ENCODE measurements at regions not wholly inside any gene's neighbourhood (a gene's known extent, or its start where the extent isn't known, plus 50 kb on each side); places are given as distances from the start of the nearest gene placed in this dataset.

DNA sequence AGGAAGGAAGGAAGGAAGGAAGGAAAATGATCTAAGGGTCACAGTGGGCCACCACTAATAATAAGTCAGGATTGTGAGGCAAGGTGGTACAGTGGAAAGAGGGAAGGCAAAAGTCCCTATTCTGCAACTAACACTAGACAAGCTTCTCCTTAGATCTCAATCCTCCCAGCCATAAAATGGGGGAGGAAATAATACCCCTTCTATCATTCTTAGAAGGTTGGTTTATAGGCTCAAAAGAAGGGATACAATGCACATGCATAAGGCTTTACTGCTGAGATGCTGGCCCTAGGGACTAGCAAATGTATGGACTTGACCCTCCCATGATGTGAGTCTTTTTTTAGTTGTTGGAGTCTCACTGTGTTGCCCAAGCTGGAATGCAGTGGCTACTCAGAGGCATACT is 167.7 kb upstream of the ZNF507 start:
- no peaks in the 10 kb centered on the region for H3K4me1 Mint-ChIP-seq (ENCODE audit: low read depth, unreplicated experiment)
- FAIRE-seq (no peak), DNase-seq (ENCODE audit: low read depth) (no peak)
- TF ChIP-seq EZH2 (IDR thresholded peaks at IDR 0.05; ENCODE audit: insufficient read depth, low read length), result no peak
- TF ChIP-seq, protein P1, sequence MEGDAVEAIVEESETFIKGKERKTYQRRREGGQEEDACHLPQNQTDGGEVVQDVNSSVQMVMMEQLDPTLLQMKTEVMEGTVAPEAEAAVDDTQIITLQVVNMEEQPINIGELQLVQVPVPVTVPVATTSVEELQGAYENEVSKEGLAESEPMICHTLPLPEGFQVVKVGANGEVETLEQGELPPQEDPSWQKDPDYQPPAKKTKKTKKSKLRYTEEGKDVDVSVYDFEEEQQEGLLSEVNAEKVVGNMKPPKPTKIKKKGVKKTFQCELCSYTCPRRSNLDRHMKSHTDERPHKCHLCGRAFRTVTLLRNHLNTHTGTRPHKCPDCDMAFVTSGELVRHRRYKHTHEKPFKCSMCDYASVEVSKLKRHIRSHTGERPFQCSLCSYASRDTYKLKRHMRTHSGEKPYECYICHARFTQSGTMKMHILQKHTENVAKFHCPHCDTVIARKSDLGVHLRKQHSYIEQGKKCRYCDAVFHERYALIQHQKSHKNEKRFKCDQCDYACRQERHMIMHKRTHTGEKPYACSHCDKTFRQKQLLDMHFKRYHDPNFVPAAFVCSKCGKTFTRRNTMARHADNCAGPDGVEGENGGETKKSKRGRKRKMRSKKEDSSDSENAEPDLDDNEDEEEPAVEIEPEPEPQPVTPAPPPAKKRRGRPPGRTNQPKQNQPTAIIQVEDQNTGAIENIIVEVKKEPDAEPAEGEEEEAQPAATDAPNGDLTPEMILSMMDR (IDR thresholded peaks at IDR 0.05; ENCODE audit: insufficient read depth, low read depth, low read length), result no peak
- no peak overlapping the region for H3K27ac ChIP-seq (ENCODE audit: low read depth, low read length)
- H3K9ac ChIP-seq (ENCODE audit: low read length), result no peak overlapping the region
- no peaks in the 10 kb centered on the region for H4K20me1 ChIP-seq (ENCODE audit: insufficient read depth, low read length)
- H2AFZ ChIP-seq (ENCODE audit: low read depth, low read length), result no peak overlapping the region
- H3K4me3 ChIP-seq (ENCODE audit: insufficient read depth, low read depth, low read length), result no peak overlapping the region
- no peak overlapping the region for H3K4me2 ChIP-seq (ENCODE audit: low read length)
- peaks cover 3% of the 10 kb centered on the region for H3K9me3 Mint-ChIP-seq (ENCODE audit: unreplicated experiment)
- H3K27ac Mint-ChIP-seq (ENCODE audit: unreplicated experiment), result no peak overlapping the region
- no peaks in the 10 kb centered on the region for H3K36me3 ChIP-seq (ENCODE audit: insufficient read depth, low read length)
- H3K27me3 Mint-ChIP-seq (ENCODE audit: low read depth, unreplicated experiment), result peaks cover 36% of the 10 kb centered on the region
- no peak overlapping the region for H3K4me3 Mint-ChIP-seq (ENCODE audit: unreplicated experiment)
- no peaks in the 10 kb centered on the region for H3K79me2 ChIP-seq (ENCODE audit: insufficient read depth, low read length)
- no peaks in the 10 kb centered on the region for H3K36me3 Mint-ChIP-seq (ENCODE audit: low read depth, unreplicated experiment)
- no peaks in the 10 kb centered on the region for H3K27me3 ChIP-seq (ENCODE audit: insufficient read depth, low read length)
- no peaks in the 10 kb centered on the region for H3K9me3 ChIP-seq (ENCODE audit: insufficient read depth, low read depth, low read length)
- no peaks in the 10 kb centered on the region for H3K4me1 ChIP-seq (ENCODE audit: insufficient read depth, low read length)

DNA sequence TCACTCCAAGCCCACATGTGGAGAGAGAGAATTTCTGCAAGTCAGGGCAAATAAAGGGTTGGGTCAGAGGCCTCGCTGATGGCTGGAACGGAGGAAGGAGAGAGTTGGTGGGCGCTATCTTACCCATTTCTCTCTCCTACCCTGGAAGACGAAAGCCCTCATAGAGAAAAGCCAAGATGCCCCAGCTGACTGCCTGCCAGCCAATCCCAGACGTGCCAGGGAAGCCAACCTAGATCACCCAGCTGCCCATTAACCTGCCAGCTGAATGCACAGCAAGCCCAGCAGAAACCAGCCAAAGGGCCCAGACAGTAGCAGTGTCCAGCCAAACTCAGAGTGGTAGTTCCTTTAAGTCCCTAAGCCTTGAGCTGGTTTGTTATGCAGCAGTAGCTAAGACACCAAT is 167.0 kb upstream of the ZNF507 start:
- Histone ChIP-seq H3K4me2 (ENCODE audit: low read length) (no peak overlapping the region), H3K9me3 (ENCODE audit: insufficient read depth, low read depth, low read length) (peaks cover 4% of the 10 kb centered on the region), H3K27me3 (ENCODE audit: insufficient read depth, low read length) (no peaks in the 10 kb centered on the region), H3K4me1 (ENCODE audit: insufficient read depth, low read length) (no peaks in the 10 kb centered on the region), H3K4me3 (ENCODE audit: insufficient read depth, low read depth, low read length) (no peak overlapping the region), H3K27ac (ENCODE audit: low read depth, low read length) (no peak overlapping the region), H3K9ac (ENCODE audit: low read length) (no peak overlapping the region), H3K79me2 (ENCODE audit: insufficient read depth, low read length) (no peaks in the 10 kb centered on the region), H3K36me3 (ENCODE audit: insufficient read depth, low read length) (no peaks in the 10 kb centered on the region), H4K20me1 (ENCODE audit: insufficient read depth, low read length) (no peaks in the 10 kb centered on the region), H2AFZ (ENCODE audit: low read depth, low read length) (no peak overlapping the region)
- FAIRE-seq (no peak), DNase-seq (ENCODE audit: low read depth) (no peak)
- Mint-ChIP-seq H3K9me3 (ENCODE audit: unreplicated experiment) (peaks cover 3% of the 10 kb centered on the region), H3K4me1 (ENCODE audit: low read depth, unreplicated experiment) (no peaks in the 10 kb centered on the region), H3K4me3 (ENCODE audit: unreplicated experiment) (no peak overlapping the region), H3K27ac (ENCODE audit: unreplicated experiment) (no peak overlapping the region), H3K36me3 (ENCODE audit: low read depth, unreplicated experiment) (no peaks in the 10 kb centered on the region), H3K27me3 (ENCODE audit: low read depth, unreplicated experiment) (peaks cover 34% of the 10 kb centered on the region)
- TF ChIP-seq, protein P1 (IDR thresholded peaks at IDR 0.05; ENCODE audit: insufficient read depth, low read depth, low read length), result no peak
- TF ChIP-seq EZH2 (IDR thresholded peaks at IDR 0.05; ENCODE audit: insufficient read depth, low read length), result no peak

DNA sequence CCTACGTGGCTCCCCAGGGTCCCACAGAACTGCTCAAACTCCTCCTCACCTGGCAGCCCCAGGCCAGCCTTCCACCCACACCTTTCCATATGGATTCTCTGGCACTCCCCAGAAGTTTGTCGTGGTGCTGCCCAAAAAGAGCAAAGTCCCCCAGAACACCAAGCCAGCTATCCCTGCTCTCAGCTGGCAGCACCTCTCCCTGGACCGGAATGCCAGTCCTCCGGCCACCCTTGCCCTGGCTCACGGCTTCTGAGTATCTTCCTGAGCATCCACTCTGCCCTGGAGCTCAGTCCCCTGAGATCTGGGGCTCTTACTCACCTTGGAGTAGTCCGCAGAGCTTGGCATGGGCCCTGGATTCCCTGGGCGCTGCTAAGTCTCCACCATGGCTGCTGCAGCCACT is 166.5 kb upstream of the ZNF507 start:
- peaks cover 4% of the 10 kb centered on the region for H3K9me3 ChIP-seq (ENCODE audit: insufficient read depth, low read depth, low read length)
- H3K4me2 ChIP-seq (ENCODE audit: low read length), result no peak overlapping the region
- H3K4me1 Mint-ChIP-seq (ENCODE audit: low read depth, unreplicated experiment), result no peaks in the 10 kb centered on the region
- H3K9ac ChIP-seq (ENCODE audit: low read length), result no peak overlapping the region
- no peak overlapping the region for H3K27ac Mint-ChIP-seq (ENCODE audit: unreplicated experiment)
- TF ChIP-seq, protein P1 (IDR thresholded peaks at IDR 0.05; ENCODE audit: insufficient read depth, low read depth, low read length), result no peak
- no peaks in the 10 kb centered on the region for H3K27me3 ChIP-seq (ENCODE audit: insufficient read depth, low read length)
- no peaks in the 10 kb centered on the region for H3K36me3 Mint-ChIP-seq (ENCODE audit: low read depth, unreplicated experiment)
- H2AFZ ChIP-seq (ENCODE audit: low read depth, low read length), result no peak overlapping the region
- peaks cover 34% of the 10 kb centered on the region for H3K27me3 Mint-ChIP-seq (ENCODE audit: low read depth, unreplicated experiment)
- H3K4me1 ChIP-seq (ENCODE audit: insufficient read depth, low read length), result no peaks in the 10 kb centered on the region
- no peaks in the 10 kb centered on the region for H3K79me2 ChIP-seq (ENCODE audit: insufficient read depth, low read length)
- no peak for FAIRE-seq
- H3K4me3 Mint-ChIP-seq (ENCODE audit: unreplicated experiment), result no peak overlapping the region
- DNase-seq (ENCODE audit: low read depth), result no peak
- H3K36me3 ChIP-seq (ENCODE audit: insufficient read depth, low read length), result no peaks in the 10 kb centered on the region
- no peak overlapping the region for H3K4me3 ChIP-seq (ENCODE audit: insufficient read depth, low read depth, low read length)
- H3K27ac ChIP-seq (ENCODE audit: low read depth, low read length), result no peak overlapping the region
- H3K9me3 Mint-ChIP-seq (ENCODE audit: unreplicated experiment), result peaks cover 3% of the 10 kb centered on the region
- no peaks in the 10 kb centered on the region for H4K20me1 ChIP-seq (ENCODE audit: insufficient read depth, low read length)

Data from astrocyte (in vitro differentiated cells and primary cell).